GM12873 (cell line): ENCODE measurements at regions not wholly inside any gene's neighbourhood (a gene's known extent, or its start where the extent isn't known, plus 50 kb on each side); places are given as distances from the start of the nearest gene placed in this dataset.

Experiments used
- TF ChIP-seq, protein P1 (sequence below): IDR thresholded peaks from 2 replicates; pipeline ENCODE4 v1.5.1; 2012; ENCODE audit warnings: low read depth, mild to moderate bottlenecking, moderate library complexity, low read length, control low read depth; ENCODE audit not compliant: insufficient read depth; ENCODE audit errors: missing control alignments

- TF ChIP-seq, protein P1, sequence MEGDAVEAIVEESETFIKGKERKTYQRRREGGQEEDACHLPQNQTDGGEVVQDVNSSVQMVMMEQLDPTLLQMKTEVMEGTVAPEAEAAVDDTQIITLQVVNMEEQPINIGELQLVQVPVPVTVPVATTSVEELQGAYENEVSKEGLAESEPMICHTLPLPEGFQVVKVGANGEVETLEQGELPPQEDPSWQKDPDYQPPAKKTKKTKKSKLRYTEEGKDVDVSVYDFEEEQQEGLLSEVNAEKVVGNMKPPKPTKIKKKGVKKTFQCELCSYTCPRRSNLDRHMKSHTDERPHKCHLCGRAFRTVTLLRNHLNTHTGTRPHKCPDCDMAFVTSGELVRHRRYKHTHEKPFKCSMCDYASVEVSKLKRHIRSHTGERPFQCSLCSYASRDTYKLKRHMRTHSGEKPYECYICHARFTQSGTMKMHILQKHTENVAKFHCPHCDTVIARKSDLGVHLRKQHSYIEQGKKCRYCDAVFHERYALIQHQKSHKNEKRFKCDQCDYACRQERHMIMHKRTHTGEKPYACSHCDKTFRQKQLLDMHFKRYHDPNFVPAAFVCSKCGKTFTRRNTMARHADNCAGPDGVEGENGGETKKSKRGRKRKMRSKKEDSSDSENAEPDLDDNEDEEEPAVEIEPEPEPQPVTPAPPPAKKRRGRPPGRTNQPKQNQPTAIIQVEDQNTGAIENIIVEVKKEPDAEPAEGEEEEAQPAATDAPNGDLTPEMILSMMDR, result no peak
These were observed 939.3 kb downstream of the CDH18 start for GRCh38 chr5:19048726-19049125.

- TF ChIP-seq, protein P1, result no peak
These were observed 929.8 kb downstream of the CDH18 start for GRCh38 chr5:19058216-19058615.

GRCh38 chr5:19064094-19064493 lies 923.9 kb downstream of the CDH18 start:
- TF ChIP-seq, protein P1, result no peak

GRCh38 chr5:19067741-19068140 lies 920.3 kb downstream of the CDH18 start:
- TF ChIP-seq, protein P1, result no peak

- TF ChIP-seq, protein P1, result no peak
These were observed 889.6 kb downstream of the CDH18 start for GRCh38 chr5:19098434-19098833.

- TF ChIP-seq, protein P1, result no peak
These were observed 888.8 kb downstream of the CDH18 start for GRCh38 chr5:19099195-19099594.

DNA sequence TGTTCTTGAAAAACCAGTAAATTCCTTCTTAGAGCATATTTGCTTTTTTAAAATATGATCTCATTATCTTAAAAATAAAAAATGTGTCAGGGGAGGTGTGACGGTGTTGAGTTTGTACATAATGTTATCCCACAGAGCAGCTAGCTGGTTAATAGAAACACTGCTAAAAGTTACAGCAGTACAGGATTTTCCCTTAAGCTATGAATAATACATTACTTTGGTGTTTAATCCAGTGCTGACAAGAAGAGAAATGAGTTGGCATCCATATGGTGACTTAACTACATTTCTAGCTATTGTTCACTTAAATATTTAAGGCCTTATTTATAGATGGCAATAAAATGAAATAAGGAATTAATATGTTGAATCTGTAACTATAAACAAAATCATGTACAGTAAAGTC lies 883.1 kb downstream of the CDH18 start:
- TF ChIP-seq, protein P1, result no peak

- TF ChIP-seq, protein P1, result no peak
These were observed 865.1 kb downstream of the CDH18 start for GRCh38 chr5:19122923-19123322.
